WTC11 (cell line): ENCODE measurements at regions not wholly inside any gene's neighbourhood (a gene's known extent, or its start where the extent isn't known, plus 50 kb on each side); places are given as distances from the start of the nearest gene placed in this dataset.
A peak's percentile ranks its signal among the peaks of the same experiment; 100 is the strongest.

Source experiments
- ATAC-seq: fragments of 200-7000 bp; cut with Tn5 transposase; 2 replicates; pipeline ENCODE4 v1.10.0; 2021; ENCODE audit warnings: mild to moderate bottlenecking, moderate library complexity
- CTCF ChIA-PET: fragments of 300-600 bp; sonication (Branson Sonifier 250); formaldehyde crosslinking; loops from one replicate; lab custom pipeline; 2021; ENCODE audit warnings: antibody characterized with exemption; lab: Charles Lee
- POLR2A ChIA-PET: fragments of 350-600 bp; sonication (Branson Sonifier 250); formaldehyde crosslinking; loops from one replicate; lab custom pipeline; 2021; ENCODE audit warnings: antibody characterized with exemption; lab: Charles Lee
- DNase-seq: peaks from one replicate; pipeline ENCODE4 v3.0.0; 2021; ENCODE audit warnings: low spot score
- H3K27ac Mint-ChIP-seq: 2 replicates; pipeline ENCODE4 v1.8.0; 2021; ENCODE audit warnings: mixed read lengths
- H3K27me3 Mint-ChIP-seq: 2 replicates; pipeline ENCODE4 v1.8.0; 2021; ENCODE audit warnings: low read depth, mild to moderate bottlenecking, moderate library complexity, mixed read lengths
- H3K36me3 Mint-ChIP-seq: 2 replicates; pipeline ENCODE4 v1.8.0; 2021; ENCODE audit warnings: mixed read lengths
- H3K4me1 Mint-ChIP-seq: 2 replicates; pipeline ENCODE4 v1.8.0; 2022; ENCODE audit warnings: mixed read lengths
- H3K4me3 Mint-ChIP-seq: 2 replicates; pipeline ENCODE4 v1.8.0; 2021; ENCODE audit warnings: mild to moderate bottlenecking, moderate library complexity, mixed read lengths
- H3K9me3 Mint-ChIP-seq: 2 replicates; pipeline ENCODE4 v1.8.0; 2021; ENCODE audit warnings: mixed read lengths
- CREB1 ChIP-seq: sonication (generic); formaldehyde crosslinking; IDR thresholded peaks from 2 replicates; pipeline ENCODE4 v1.8.0; 2023; ENCODE audit warnings: mild to moderate bottlenecking, missing genetic modification reagents
- CREM ChIP-seq: sonication (generic); formaldehyde crosslinking; IDR thresholded peaks from 2 replicates; pipeline ENCODE4 v1.8.1; 2022; ENCODE audit warnings: mild to moderate bottlenecking, missing genetic modification reagents, moderate library complexity
- ELF4 ChIP-seq: sonication (generic); formaldehyde crosslinking; IDR thresholded peaks from 2 replicates; pipeline ENCODE4 v1.8.1; 2022; ENCODE audit warnings: low read depth, mild to moderate bottlenecking, moderate library complexity, missing genetic modification reagents
- ERG ChIP-seq: fragments of 250-450 bp; sonication (Bioruptor Pico); IDR thresholded peaks from 2 replicates; pipeline ENCODE4 v1.8.0; 2021; ENCODE audit warnings: mild to moderate bottlenecking
- HMGXB4 ChIP-seq: sonication (generic); formaldehyde crosslinking; IDR thresholded peaks from 2 replicates; pipeline ENCODE4 v1.8.1; 2023; ENCODE audit warnings: mild to moderate bottlenecking, moderate library complexity, missing genetic modification reagents
- KAT7 ChIP-seq: sonication (generic); formaldehyde crosslinking; IDR thresholded peaks from 2 replicates; pipeline ENCODE4 v1.8.1; 2023; ENCODE audit warnings: missing genetic modification reagents, mild to moderate bottlenecking, borderline replicate concordance
- PRRX2 ChIP-seq: fragments of 250-450 bp; sonication (Bioruptor Pico); IDR thresholded peaks from 2 replicates; pipeline ENCODE4 v1.8.0; 2021; ENCODE audit warnings: mild to moderate bottlenecking
- RORB ChIP-seq: fragments of 250-450 bp; sonication (Bioruptor Pico); IDR thresholded peaks from 2 replicates; pipeline ENCODE4 v1.9.0; 2021; ENCODE audit warnings: mild to moderate bottlenecking
- ZMAT4 ChIP-seq: fragments of 250-450 bp; sonication (Bioruptor Pico); IDR thresholded peaks from 2 replicates; pipeline ENCODE4 v1.9.0; 2021; ENCODE audit warnings: mild to moderate bottlenecking
- ZNF232 ChIP-seq: sonication (generic); formaldehyde crosslinking; IDR thresholded peaks from 2 replicates; pipeline ENCODE4 v1.8.0; 2022; ENCODE audit warnings: mild to moderate bottlenecking, missing genetic modification reagents
- TF ChIP-seq, protein P1 (sequence below): fragments of 200-600 bp; IDR thresholded peaks from 2 replicates; pipeline ENCODE4 v1.8.0; 2022; ENCODE audit warnings: antibody characterized with exemption
- TF ChIP-seq, protein P2 (sequence below): sonication (generic); formaldehyde crosslinking; IDR thresholded peaks from 2 replicates; pipeline ENCODE4 v1.8.1; 2022; ENCODE audit warnings: mild to moderate bottlenecking, missing genetic modification reagents, moderate library complexity, borderline replicate concordance

DNA sequence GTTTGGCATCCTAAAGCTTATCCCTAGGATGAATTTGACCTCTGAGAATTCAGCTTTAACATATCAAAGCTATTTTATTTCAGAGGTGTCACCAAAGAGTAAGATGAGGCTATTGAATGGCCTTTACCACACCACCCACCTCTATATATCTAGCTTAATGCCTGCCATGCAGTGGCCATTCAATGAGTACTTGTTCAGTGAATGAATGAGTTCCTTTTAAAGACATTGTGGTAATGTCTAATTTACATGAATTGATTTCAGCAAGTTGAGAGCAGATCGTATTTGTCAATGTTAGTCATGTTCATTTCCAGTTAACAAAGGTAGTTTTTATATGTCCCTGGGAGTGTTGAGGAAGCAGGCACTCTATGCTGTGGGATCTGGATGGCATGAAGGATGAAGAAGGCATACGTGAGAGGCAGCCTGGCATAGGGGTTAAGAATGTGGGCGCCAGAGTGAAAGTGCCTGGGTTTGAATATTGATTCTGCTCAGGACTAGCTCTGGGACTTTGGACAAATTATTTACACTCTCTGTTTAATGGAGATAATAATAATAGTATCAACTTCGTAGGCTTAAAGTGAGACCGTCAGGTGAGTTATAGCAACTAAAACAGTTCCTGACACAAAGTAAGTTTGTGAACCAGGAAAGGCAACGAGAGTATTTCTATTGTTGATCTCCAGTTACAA is 434.1 kb upstream of the CHST9 start (continued):
- TF ChIP-seq ERG (CRISPR knock-in tag) (no peak), CREB1 (no peak), PRRX2 (CRISPR knock-in tag) (no peak), HMGXB4 (no peak), ZMAT4 (CRISPR knock-in tag) (no peak), RORB (CRISPR knock-in tag) (no peak), CREM (CRISPR knock-in tag) (no peak)
- TF ChIP-seq, protein P1, sequence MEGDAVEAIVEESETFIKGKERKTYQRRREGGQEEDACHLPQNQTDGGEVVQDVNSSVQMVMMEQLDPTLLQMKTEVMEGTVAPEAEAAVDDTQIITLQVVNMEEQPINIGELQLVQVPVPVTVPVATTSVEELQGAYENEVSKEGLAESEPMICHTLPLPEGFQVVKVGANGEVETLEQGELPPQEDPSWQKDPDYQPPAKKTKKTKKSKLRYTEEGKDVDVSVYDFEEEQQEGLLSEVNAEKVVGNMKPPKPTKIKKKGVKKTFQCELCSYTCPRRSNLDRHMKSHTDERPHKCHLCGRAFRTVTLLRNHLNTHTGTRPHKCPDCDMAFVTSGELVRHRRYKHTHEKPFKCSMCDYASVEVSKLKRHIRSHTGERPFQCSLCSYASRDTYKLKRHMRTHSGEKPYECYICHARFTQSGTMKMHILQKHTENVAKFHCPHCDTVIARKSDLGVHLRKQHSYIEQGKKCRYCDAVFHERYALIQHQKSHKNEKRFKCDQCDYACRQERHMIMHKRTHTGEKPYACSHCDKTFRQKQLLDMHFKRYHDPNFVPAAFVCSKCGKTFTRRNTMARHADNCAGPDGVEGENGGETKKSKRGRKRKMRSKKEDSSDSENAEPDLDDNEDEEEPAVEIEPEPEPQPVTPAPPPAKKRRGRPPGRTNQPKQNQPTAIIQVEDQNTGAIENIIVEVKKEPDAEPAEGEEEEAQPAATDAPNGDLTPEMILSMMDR, result no peak

DNA sequence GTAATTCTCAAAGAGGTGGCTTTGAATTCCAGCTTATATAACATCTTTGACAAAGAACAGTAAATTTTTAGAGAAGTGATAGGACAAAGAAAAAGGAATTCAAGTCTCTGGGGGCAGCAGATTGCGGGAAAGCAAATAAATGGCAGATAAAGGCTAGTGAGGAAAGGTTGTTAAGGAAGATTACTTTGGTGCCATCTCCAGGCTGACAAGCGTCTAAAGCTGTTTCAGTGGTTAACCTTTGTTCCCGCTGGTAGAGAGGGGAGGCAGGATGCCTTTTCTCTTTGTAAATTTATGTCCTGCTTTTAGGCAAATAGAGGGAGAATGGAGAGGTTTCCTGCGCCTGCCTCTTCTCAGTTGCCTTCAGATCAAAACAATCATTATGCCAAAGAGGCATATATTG is 431.2 kb upstream of the CHST9 start:
- no peaks in the 10 kb centered on the region for H3K36me3 Mint-ChIP-seq
- no peaks in the 10 kb centered on the region; the same call in 1 of the 2 replicates for H3K9me3 Mint-ChIP-seq
- CTCF ChIA-PET, result interaction anchor here (0.7 to 1.8 kb wide), 3 partner anchors 11 to 253 kb away, joined by 3 to 9 read pairs (median 3); no protein-coding TSS in a partner anchor
- no peak for DNase-seq
- no peak overlapping the region for H3K27ac Mint-ChIP-seq
- H3K4me3 Mint-ChIP-seq, result no peak overlapping the region
- ATAC-seq, result peak; percentile 50; the same call in 1 of the 2 replicates
- TF ChIP-seq, protein P1, result no peak
- TF ChIP-seq HMGXB4 (no peak), ELF4 (no peak), ZNF232 (CRISPR knock-in tag) (no peak), RORB (CRISPR knock-in tag) (no peak), KAT7 (CRISPR knock-in tag) (no peak)
- TF ChIP-seq, protein P2, sequence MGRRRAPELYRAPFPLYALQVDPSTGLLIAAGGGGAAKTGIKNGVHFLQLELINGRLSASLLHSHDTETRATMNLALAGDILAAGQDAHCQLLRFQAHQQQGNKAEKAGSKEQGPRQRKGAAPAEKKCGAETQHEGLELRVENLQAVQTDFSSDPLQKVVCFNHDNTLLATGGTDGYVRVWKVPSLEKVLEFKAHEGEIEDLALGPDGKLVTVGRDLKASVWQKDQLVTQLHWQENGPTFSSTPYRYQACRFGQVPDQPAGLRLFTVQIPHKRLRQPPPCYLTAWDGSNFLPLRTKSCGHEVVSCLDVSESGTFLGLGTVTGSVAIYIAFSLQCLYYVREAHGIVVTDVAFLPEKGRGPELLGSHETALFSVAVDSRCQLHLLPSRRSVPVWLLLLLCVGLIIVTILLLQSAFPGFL (CRISPR knock-in tag), result no peak
- no peaks in the 10 kb centered on the region for H3K27me3 Mint-ChIP-seq
- peaks cover 24% of the 10 kb centered on the region for H3K4me1 Mint-ChIP-seq
- POLR2A ChIA-PET, result no interaction called here
